ENCODE measurements at regions not wholly inside any gene's neighbourhood (a gene's known extent, or its start where the extent isn't known, plus 50 kb on each side); places are given as distances from the start of the nearest gene placed in this dataset.

- TF ChIP-seq CTCF (optimal IDR thresholded peaks at IDR 0.05 in 1 of 3, IDR thresholded peaks at IDR 0.05 in 1 of 3, conservative IDR thresholded peaks at IDR 0.05 in 1 of 3; ENCODE audit: extremely low read depth in 1 of 3, insufficient read depth in 2 of 3, low read length in 3 of 3) (no peak), EZH2 (IDR thresholded peaks at IDR 0.05; ENCODE audit: low read length) (no peak)
Observed at GRCh38 chr4:103372002-103372558, 173.9 kb upstream of the CENPE start.
